Osteoblast (primary cell): ENCODE measurements at regions not wholly inside any gene's neighbourhood (a gene's known extent, or its start where the extent isn't known, plus 50 kb on each side); places are given as distances from the start of the nearest gene placed in this dataset.
A peak's percentile ranks its signal among the peaks of the same experiment; 100 is the strongest.

Experiments
- DNase-seq: peaks from one replicate; pipeline ENCODE4 v3.0.0; 2011; ENCODE audit warnings: low spot score, mixed read lengths; ENCODE audit not compliant: insufficient read length; ENCODE audit errors: missing footprints
- H2AFZ ChIP-seq: 2 replicates; pipeline ENCODE4 v1.6.0; 2011; ENCODE audit warnings: mild to moderate bottlenecking, low read length
- H3K27ac ChIP-seq: 2 replicates; pipeline ENCODE4 v1.5.1; 2011; ENCODE audit warnings: mild to moderate bottlenecking, low read depth, low read length, moderate library complexity
- H3K27me3 ChIP-seq: 2 replicates; pipeline ENCODE4 v1.6.0; 2012; ENCODE audit warnings: mild to moderate bottlenecking, control low read depth, inconsistent platforms, low read length, moderate library complexity; ENCODE audit not compliant: insufficient read depth
- H3K36me3 ChIP-seq: 2 replicates; pipeline ENCODE4 v1.5.1; 2011; ENCODE audit warnings: mild to moderate bottlenecking, low read length, control low read depth, moderate library complexity; ENCODE audit not compliant: insufficient read depth
- H3K4me1 ChIP-seq: 2 replicates; pipeline ENCODE4 v1.5.1; 2011; ENCODE audit warnings: mild to moderate bottlenecking, low read length, control low read depth, moderate library complexity; ENCODE audit not compliant: insufficient read depth
- H3K4me2 ChIP-seq: 2 replicates; pipeline ENCODE4 v1.6.0; 2011; ENCODE audit warnings: mild to moderate bottlenecking, low read length; ENCODE audit not compliant: insufficient read depth
- H3K4me3 ChIP-seq: fragments of 200-600 bp; sonication (generic); 3 replicates; pipeline ENCODE4 v1.5.1; 2012; ENCODE audit warnings: mild to moderate bottlenecking, low read length, inconsistent platforms; ENCODE audit not compliant: insufficient read depth
- H3K79me2 ChIP-seq: 2 replicates; pipeline ENCODE4 v1.6.0; 2012; ENCODE audit warnings: mild to moderate bottlenecking, low read length, control low read depth, inconsistent platforms; ENCODE audit not compliant: insufficient read depth
- H3K9me3 ChIP-seq: 2 replicates; pipeline ENCODE4 v1.5.1; 2011; ENCODE audit warnings: low read depth, low read length, control low read depth
- H4K20me1 ChIP-seq: 2 replicates; pipeline ENCODE4 v1.6.0; 2012; ENCODE audit warnings: mild to moderate bottlenecking, low read length, control low read depth; ENCODE audit not compliant: insufficient read depth
- TF ChIP-seq, protein P1 (sequence below): IDR thresholded peaks from 2 replicates; pipeline ENCODE4 v1.5.1; 2011; ENCODE audit warnings: mild to moderate bottlenecking, low read depth, low read length, moderate library complexity; ENCODE audit errors: extremely low read depth

DNA sequence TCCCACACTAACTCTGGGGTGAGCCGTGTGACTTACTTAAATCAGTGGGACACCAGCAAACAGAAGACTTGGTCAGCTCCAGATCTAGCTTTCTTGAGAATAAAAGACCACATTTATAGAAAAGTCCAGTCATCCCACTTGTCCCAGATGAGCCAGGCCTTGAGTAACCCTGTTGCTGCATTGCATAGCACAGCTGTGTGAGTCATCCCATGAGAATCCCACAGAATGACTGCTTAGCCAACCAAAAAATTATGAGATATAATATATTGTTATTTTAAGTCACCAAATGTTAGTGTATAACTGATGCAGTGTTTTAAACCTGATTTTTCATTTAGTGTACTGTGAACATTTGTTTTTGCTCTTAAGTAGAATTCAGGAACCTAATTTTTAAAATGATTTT, 94.2 kb upstream of the FSHR start:
- Histone ChIP-seq H3K79me2 (no peaks in the 10 kb centered on the region), H3K4me2 (peak overlapping the region; percentile 58), H2AFZ (peak overlapping the region; percentile 53), H3K27ac (peak overlapping the region; percentile 91), H3K36me3 (no peaks in the 10 kb centered on the region), H3K9me3 (no peaks in the 10 kb centered on the region), H3K27me3 (no peaks in the 10 kb centered on the region), H3K4me1 (peaks cover 35% of the 10 kb centered on the region), H4K20me1 (no peaks in the 10 kb centered on the region), H3K4me3 (no peak overlapping the region)
- no peak for DNase-seq
- TF ChIP-seq, protein P1, sequence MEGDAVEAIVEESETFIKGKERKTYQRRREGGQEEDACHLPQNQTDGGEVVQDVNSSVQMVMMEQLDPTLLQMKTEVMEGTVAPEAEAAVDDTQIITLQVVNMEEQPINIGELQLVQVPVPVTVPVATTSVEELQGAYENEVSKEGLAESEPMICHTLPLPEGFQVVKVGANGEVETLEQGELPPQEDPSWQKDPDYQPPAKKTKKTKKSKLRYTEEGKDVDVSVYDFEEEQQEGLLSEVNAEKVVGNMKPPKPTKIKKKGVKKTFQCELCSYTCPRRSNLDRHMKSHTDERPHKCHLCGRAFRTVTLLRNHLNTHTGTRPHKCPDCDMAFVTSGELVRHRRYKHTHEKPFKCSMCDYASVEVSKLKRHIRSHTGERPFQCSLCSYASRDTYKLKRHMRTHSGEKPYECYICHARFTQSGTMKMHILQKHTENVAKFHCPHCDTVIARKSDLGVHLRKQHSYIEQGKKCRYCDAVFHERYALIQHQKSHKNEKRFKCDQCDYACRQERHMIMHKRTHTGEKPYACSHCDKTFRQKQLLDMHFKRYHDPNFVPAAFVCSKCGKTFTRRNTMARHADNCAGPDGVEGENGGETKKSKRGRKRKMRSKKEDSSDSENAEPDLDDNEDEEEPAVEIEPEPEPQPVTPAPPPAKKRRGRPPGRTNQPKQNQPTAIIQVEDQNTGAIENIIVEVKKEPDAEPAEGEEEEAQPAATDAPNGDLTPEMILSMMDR: no peak

- H3K4me1 ChIP-seq: peaks cover 7% of the 10 kb centered on the region
Measured at GRCh38 chr2:49241991-49242390, 87.7 kb upstream of the FSHR start.

DNA sequence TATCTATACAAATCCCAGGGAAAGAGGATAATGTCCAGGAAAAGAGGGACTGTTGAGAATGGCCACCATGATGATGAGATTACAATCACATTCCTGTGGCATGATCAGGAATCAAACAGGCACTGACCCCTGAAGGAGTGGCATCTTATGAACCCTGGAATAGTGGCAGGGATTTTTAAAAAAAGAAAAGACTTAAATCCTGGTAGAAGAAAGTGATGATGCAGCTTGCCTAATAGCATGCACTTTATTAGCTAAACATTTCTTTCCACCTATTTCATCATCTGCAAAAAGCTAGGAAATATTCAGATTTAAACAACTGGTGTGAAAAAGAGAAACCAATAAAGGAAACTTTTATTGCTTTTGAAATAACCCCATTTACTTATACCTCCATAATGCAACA, 87.2 kb upstream of the FSHR start:
- H3K36me3 ChIP-seq: no peaks in the 10 kb centered on the region
- H4K20me1 ChIP-seq: no peaks in the 10 kb centered on the region
- peaks cover 7% of the 10 kb centered on the region for H3K4me1 ChIP-seq
- H2AFZ ChIP-seq: peak overlapping the region; percentile 62
- no peaks in the 10 kb centered on the region for H3K27me3 ChIP-seq
- no peaks in the 10 kb centered on the region for H3K9me3 ChIP-seq
- TF ChIP-seq, protein P1: no peak
- no peak for DNase-seq
- H3K4me2 ChIP-seq: no peak overlapping the region
- H3K27ac ChIP-seq: no peak overlapping the region
- no peaks in the 10 kb centered on the region for H3K79me2 ChIP-seq
- no peak overlapping the region for H3K4me3 ChIP-seq

More at GRCh38 chr2:49241991-49242390, 87.7 kb upstream of the FSHR start:
- H3K36me3 ChIP-seq: no peaks in the 10 kb centered on the region
- H3K79me2 ChIP-seq: no peaks in the 10 kb centered on the region
- TF ChIP-seq, protein P1: no peak
- H3K27me3 ChIP-seq: no peaks in the 10 kb centered on the region
- H3K4me3 ChIP-seq: no peak overlapping the region
- no peak overlapping the region for H3K27ac ChIP-seq
- H2AFZ ChIP-seq: peak overlapping the region; percentile 62
- no peaks in the 10 kb centered on the region for H4K20me1 ChIP-seq
- no peaks in the 10 kb centered on the region for H3K9me3 ChIP-seq
- DNase-seq: peak; percentile 29
- no peak overlapping the region for H3K4me2 ChIP-seq

- Histone ChIP-seq H3K79me2 (no peaks in the 10 kb centered on the region), H3K4me3 (no peak overlapping the region), H3K36me3 (no peaks in the 10 kb centered on the region), H3K9me3 (no peaks in the 10 kb centered on the region), H4K20me1 (no peaks in the 10 kb centered on the region), H3K27ac (no peak overlapping the region), H3K4me1 (peaks cover 7% of the 10 kb centered on the region), H3K27me3 (no peaks in the 10 kb centered on the region), H2AFZ (no peak overlapping the region), H3K4me2 (no peak overlapping the region)
- DNase-seq: peak; percentile 37
- TF ChIP-seq, protein P1: no peak
Measured at GRCh38 chr2:49240608-49241007, 86.3 kb upstream of the FSHR start.
